ENCODE measurements at regions not wholly inside any gene's neighbourhood (a gene's known extent, or its start where the extent isn't known, plus 50 kb on each side); places are given as distances from the start of the nearest gene placed in this dataset.

GRCh38 chr6:100996409-100996808 is 115.3 kb upstream of the ASCC3 start:
- TF ChIP-seq YY1 (IDR thresholded peaks at IDR 0.05; ENCODE audit: insufficient read depth, insufficient read length) (no peak), SUZ12 (IDR thresholded peaks at IDR 0.05; ENCODE audit: extremely low read depth, insufficient read depth, insufficient read length) (no peak), ZNF274 (IDR thresholded peaks at IDR 0.05; ENCODE audit: low read depth, low read length) (no peak)

All from NT2/D1 (cell line).